GM18507 (cell line): ENCODE measurements at regions not wholly inside any gene's neighbourhood (a gene's known extent, or its start where the extent isn't known, plus 50 kb on each side); places are given as distances from the start of the nearest gene placed in this dataset.

Source experiments
- DNase-seq: peaks from one replicate; pipeline ENCODE4 v3.0.0; 2011; ENCODE audit warnings: low read depth; ENCODE audit not compliant: insufficient read length; ENCODE audit errors: extremely low spot score
- FAIRE-seq: peaks from 2 replicates; lab custom pipeline; 2011; peaks lifted over from hg19 to GRCh38; lab: Jason Lieb, UNC

GRCh38 chr4:122044501-122044900 lies 92.6 kb upstream of the TRPC3 start:
- FAIRE-seq (no peak), DNase-seq (no peak)

GRCh38 chr4:122041312-122041711 lies 89.5 kb upstream of the TRPC3 start:
- DNase-seq = no peak
- no peak for FAIRE-seq

GRCh38 chr4:122038896-122039295 lies 87.0 kb upstream of the TRPC3 start:
- no peak for FAIRE-seq
- no peak for DNase-seq

- FAIRE-seq (no peak), DNase-seq (no peak)
Measured at GRCh38 chr4:122034619-122035018, 82.8 kb upstream of the TRPC3 start.

- FAIRE-seq = no peak
- DNase-seq = no peak
Measured at GRCh38 chr4:122027203-122027602, 75.3 kb upstream of the TRPC3 start.

- DNase-seq (no peak), FAIRE-seq (no peak)
Measured at GRCh38 chr4:122017296-122017695, 65.4 kb upstream of the TRPC3 start.

GRCh38 chr4:122015203-122015602 lies 63.3 kb upstream of the TRPC3 start:
- no peak for DNase-seq
- no peak for FAIRE-seq

GRCh38 chr4:122012735-122013134 lies 60.9 kb upstream of the TRPC3 start:
- DNase-seq = no peak

GRCh38 chr4:122010610-122011009 lies 58.8 kb upstream of the TRPC3 start:
- FAIRE-seq = no peak
- no peak for DNase-seq

More at GRCh38 chr4:122012735-122013134, 60.9 kb upstream of the TRPC3 start:
- FAIRE-seq = no peak

GRCh38 chr4:122009524-122009923 lies 57.7 kb upstream of the TRPC3 start:
- FAIRE-seq (no peak), DNase-seq (no peak)

GRCh38 chr4:122007016-122007415 lies 55.2 kb upstream of the TRPC3 start:
- no peak for DNase-seq
- FAIRE-seq = no peak

GRCh38 chr4:122005064-122005755 lies 53.4 kb upstream of the TRPC3 start:
- no peak for FAIRE-seq
- no peak for DNase-seq

GRCh38 chr4:122003335-122003734 lies 51.5 kb upstream of the TRPC3 start:
- FAIRE-seq (peak; percentile 69), DNase-seq (peak; percentile 20)
